Mammary epithelial cell (primary cell): ENCODE measurements at regions not wholly inside any gene's neighbourhood (a gene's known extent, or its start where the extent isn't known, plus 50 kb on each side); places are given as distances from the start of the nearest gene placed in this dataset.

Experiments
- CTCF ChIP-seq, 2 donors: IDR thresholded peaks in 1 of 2; conservative IDR thresholded peaks in 1 of 2; 2 replicates each; pipeline ENCODE4 v1.5.1; 2011 to 2012; ENCODE audit warnings: inconsistent platforms in 2 of 2, low read length in 2 of 2, mild to moderate bottlenecking in 2 of 2, control low read depth in 1 of 2, low read depth in 1 of 2; ENCODE audit not compliant: insufficient read depth in 1 of 2; ENCODE audit errors: extremely low read depth in 1 of 2
- EZH2 ChIP-seq: IDR thresholded peaks from 2 replicates; pipeline ENCODE4 v1.6.1; 2012; ENCODE audit warnings: low read length, inconsistent platforms, borderline replicate concordance

DNA sequence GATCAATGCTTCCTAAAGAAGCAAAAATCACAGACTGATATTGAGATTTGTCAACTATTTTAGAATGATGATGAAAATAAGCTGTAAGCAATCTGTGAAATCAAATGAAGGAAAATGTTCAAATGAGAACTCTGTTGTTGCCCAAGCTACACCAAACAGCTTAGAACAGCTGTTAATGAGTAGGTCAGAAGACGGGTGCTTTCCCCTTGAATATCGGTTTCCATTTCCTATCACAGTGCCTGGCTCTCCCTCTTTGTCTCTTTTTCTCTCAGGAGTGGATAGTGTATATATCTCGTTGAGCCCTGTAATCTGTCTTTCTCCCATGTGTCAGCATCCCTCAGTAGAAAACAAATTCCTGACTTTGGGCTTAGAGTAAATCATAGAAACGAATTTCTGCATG lies 1592.9 kb upstream of the TENM3 start:
- TF ChIP-seq CTCF (conservative IDR thresholded peaks at IDR 0.05 in 1 of 2, IDR thresholded peaks at IDR 0.05 in 1 of 2; ENCODE audit: extremely low read depth in 1 of 2, insufficient read depth in 1 of 2, low read depth in 1 of 2, low read length in 2 of 2) (no peak), EZH2 (no peak)
